SU-DHL-6 (cell line): ENCODE measurements at regions not wholly inside any gene's neighbourhood (a gene's known extent, or its start where the extent isn't known, plus 50 kb on each side); places are given as distances from the start of the nearest gene placed in this dataset.

Experiments used
- H2AFZ ChIP-seq: fragments of 200-600 bp; sonication (generic); 2 replicates; pipeline ENCODE4 v1.6.1; 2014; ENCODE audit warnings: low read depth, mild to moderate bottlenecking, moderate library complexity, mixed read lengths, antibody characterized with exemption, low read length; ENCODE audit not compliant: severe bottlenecking
- H3F3A ChIP-seq: fragments of 200-600 bp; shearing (Covaris generic); 2 replicates; pipeline ENCODE4 v1.6.0; 2016; ENCODE audit warnings: antibody characterized with exemption, mild to moderate bottlenecking; ENCODE audit not compliant: insufficient read depth
- H3K27ac ChIP-seq: fragments of 200-600 bp; sonication (generic); 2 replicates; pipeline ENCODE4 v1.5.1; 2016; ENCODE audit warnings: low read depth, mild to moderate bottlenecking, low read length, moderate library complexity, mixed read lengths
- H3K27me3 ChIP-seq: fragments of 200-600 bp; sonication (generic), shearing (Covaris generic); 2 replicates; pipeline ENCODE4 v1.6.0; 2014; ENCODE audit warnings: mild to moderate bottlenecking, low read length
- H3K36me3 ChIP-seq: fragments of 200-600 bp; sonication (generic); 2 replicates; pipeline ENCODE4 v1.6.1; 2014; ENCODE audit warnings: mild to moderate bottlenecking, low read length, mixed read lengths
- H3K4me2 ChIP-seq: fragments of 300-600, 200-600 bp; shearing (Covaris generic), sonication (generic); 2 replicates; pipeline ENCODE4 v1.6.0; 2014; ENCODE audit warnings: low read length, low read depth, mild to moderate bottlenecking; ENCODE audit not compliant: poor library complexity, severe bottlenecking
- H3K4me3 ChIP-seq: fragments of 200-600 bp; sonication (generic); 2 replicates; pipeline ENCODE4 v1.5.1; 2014; ENCODE audit warnings: antibody characterized with exemption, low read length, mild to moderate bottlenecking, mixed read lengths; ENCODE audit not compliant: insufficient read depth, poor library complexity, severe bottlenecking
- H3K79me2 ChIP-seq: fragments of 200-600 bp; sonication (generic); 2 replicates; pipeline ENCODE4 v1.6.1; 2014; ENCODE audit warnings: mild to moderate bottlenecking, low read length, moderate library complexity; ENCODE audit not compliant: insufficient read depth
- H3K9ac ChIP-seq: fragments of 200-600 bp; sonication (generic); 2 replicates; pipeline ENCODE4 v1.7.0; 2014; ENCODE audit warnings: mild to moderate bottlenecking, low read length
- H3K9me2 ChIP-seq: fragments of 200-600 bp; sonication (generic); replicated peaks from 2 replicates; pipeline ENCODE4 v1.6.1; 2014; ENCODE audit warnings: low read length; ENCODE audit not compliant: insufficient read depth
- H3K9me3 ChIP-seq: fragments of 200-600 bp; sonication (generic); 2 replicates; pipeline ENCODE4 v1.6.1; 2014; ENCODE audit warnings: low read length, mixed read lengths; ENCODE audit not compliant: insufficient read depth
- H4K20me1 ChIP-seq: fragments of 200-600 bp; sonication (generic); 2 replicates; pipeline ENCODE4 v1.6.1; 2014; ENCODE audit warnings: low read depth, mild to moderate bottlenecking, antibody characterized with exemption, low read length, moderate library complexity, mixed read lengths
- EZH2phosphoT487 ChIP-seq: fragments of 200-600 bp; sonication (generic), shearing (Covaris generic); conservative IDR thresholded peaks from 2 replicates; pipeline ENCODE4 v1.6.1; 2018; ENCODE audit warnings: mild to moderate bottlenecking, antibody characterized with exemption, low read length, moderate library complexity, mixed read lengths
- TF ChIP-seq, protein P1 (sequence below): fragments of 200-600 bp; sonication (generic); IDR thresholded peaks from one replicate; pipeline ENCODE4 v1.5.1; 2017; ENCODE audit warnings: antibody characterized with exemption, mild to moderate bottlenecking, low read length, moderate library complexity; ENCODE audit not compliant: insufficient read depth, poor library complexity, severe bottlenecking

DNA sequence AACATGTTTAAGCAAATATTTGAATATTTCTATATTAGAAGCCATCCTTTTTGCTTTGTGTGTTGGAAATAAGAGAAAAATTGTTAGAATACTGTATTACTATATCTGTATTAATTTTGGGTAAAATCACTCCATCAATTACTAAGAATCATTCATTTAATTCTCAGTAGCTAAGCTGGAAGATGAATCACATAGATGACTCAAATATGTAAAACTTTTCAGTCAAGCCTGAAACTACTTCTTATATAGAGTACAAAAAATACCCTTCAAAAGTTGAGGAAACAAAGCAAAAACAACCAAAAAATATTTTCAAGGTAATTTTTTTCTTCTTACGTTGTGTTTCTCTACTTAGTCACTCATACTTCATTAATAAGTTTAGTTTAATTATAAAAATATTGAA, 205.7 kb upstream of the ROBO1 start:
- Histone ChIP-seq H3K9me2 (no peaks in the 10 kb centered on the region), H4K20me1 (no peaks in the 10 kb centered on the region), H2AFZ (no peak overlapping the region), H3K9me3 (no peaks in the 10 kb centered on the region), H3K4me3 (no peak overlapping the region), H3K4me2 (no peak overlapping the region), H3F3A (no peaks in the 10 kb centered on the region), H3K36me3 (no peaks in the 10 kb centered on the region), H3K79me2 (no peaks in the 10 kb centered on the region), H3K27ac (no peak overlapping the region), H3K9ac (no peak overlapping the region), H3K27me3 (no peaks in the 10 kb centered on the region)
- TF ChIP-seq, protein P1, sequence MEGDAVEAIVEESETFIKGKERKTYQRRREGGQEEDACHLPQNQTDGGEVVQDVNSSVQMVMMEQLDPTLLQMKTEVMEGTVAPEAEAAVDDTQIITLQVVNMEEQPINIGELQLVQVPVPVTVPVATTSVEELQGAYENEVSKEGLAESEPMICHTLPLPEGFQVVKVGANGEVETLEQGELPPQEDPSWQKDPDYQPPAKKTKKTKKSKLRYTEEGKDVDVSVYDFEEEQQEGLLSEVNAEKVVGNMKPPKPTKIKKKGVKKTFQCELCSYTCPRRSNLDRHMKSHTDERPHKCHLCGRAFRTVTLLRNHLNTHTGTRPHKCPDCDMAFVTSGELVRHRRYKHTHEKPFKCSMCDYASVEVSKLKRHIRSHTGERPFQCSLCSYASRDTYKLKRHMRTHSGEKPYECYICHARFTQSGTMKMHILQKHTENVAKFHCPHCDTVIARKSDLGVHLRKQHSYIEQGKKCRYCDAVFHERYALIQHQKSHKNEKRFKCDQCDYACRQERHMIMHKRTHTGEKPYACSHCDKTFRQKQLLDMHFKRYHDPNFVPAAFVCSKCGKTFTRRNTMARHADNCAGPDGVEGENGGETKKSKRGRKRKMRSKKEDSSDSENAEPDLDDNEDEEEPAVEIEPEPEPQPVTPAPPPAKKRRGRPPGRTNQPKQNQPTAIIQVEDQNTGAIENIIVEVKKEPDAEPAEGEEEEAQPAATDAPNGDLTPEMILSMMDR, result no peak
- TF ChIP-seq EZH2phosphoT487, result no peak

GRCh38 chr3:79968418-79968817, 200.6 kb upstream of the ROBO1 start:
- no peak for TF ChIP-seq EZH2phosphoT487
- TF ChIP-seq, protein P1, result no peak
- Histone ChIP-seq H3K9ac (no peak overlapping the region), H2AFZ (no peak overlapping the region), H3K79me2 (no peaks in the 10 kb centered on the region), H3K4me3 (no peak overlapping the region), H3K9me3 (peaks cover 3% of the 10 kb centered on the region), H3K36me3 (no peaks in the 10 kb centered on the region), H3K27me3 (no peaks in the 10 kb centered on the region), H3F3A (no peaks in the 10 kb centered on the region), H4K20me1 (no peaks in the 10 kb centered on the region), H3K4me2 (no peak overlapping the region), H3K27ac (no peak overlapping the region), H3K9me2 (no peaks in the 10 kb centered on the region)

- Histone ChIP-seq H2AFZ (no peak overlapping the region), H3K36me3 (no peaks in the 10 kb centered on the region), H3K4me3 (no peak overlapping the region), H3K27me3 (no peaks in the 10 kb centered on the region), H4K20me1 (no peaks in the 10 kb centered on the region), H3K9ac (no peak overlapping the region), H3K79me2 (no peaks in the 10 kb centered on the region), H3K4me2 (no peak overlapping the region), H3K9me2 (no peaks in the 10 kb centered on the region), H3K9me3 (no peaks in the 10 kb centered on the region; the same call in 1 of the 2 replicates), H3F3A (no peaks in the 10 kb centered on the region), H3K27ac (no peak overlapping the region)
- no peak for TF ChIP-seq EZH2phosphoT487
- TF ChIP-seq, protein P1, result no peak
Observed at GRCh38 chr3:79960594-79960993, 192.8 kb upstream of the ROBO1 start.
